ENCODE measurements at regions not wholly inside any gene's neighbourhood (a gene's known extent, or its start where the extent isn't known, plus 50 kb on each side); places are given as distances from the start of the nearest gene placed in this dataset.
"Not testable (repeated sequence)": the region's sequence is repeated elsewhere in the genome, so short reads cannot be mapped to it uniquely, and the experiment has no call there.

- TF ChIP-seq CTCF, POLR2AphosphoS5 (IDR thresholded peaks at IDR 0.05): not testable (repeated sequence)
These were observed 104.8 kb downstream of the ATP6V0E2 start for GRCh38 chr7:149978537-149978936.
